ENCODE measurements at regions not wholly inside any gene's neighbourhood (a gene's known extent, or its start where the extent isn't known, plus 50 kb on each side); places are given as distances from the start of the nearest gene placed in this dataset.
"Not testable (repeated sequence)": the region's sequence is repeated elsewhere in the genome, so short reads cannot be mapped to it uniquely, and the experiment has no call there.

GRCh38 chr7:41565655-41566054 is 137.2 kb downstream of the INHBA start:
- no peak for TF ChIP-seq CTCF (IDR thresholded peaks at IDR 0.05)
- ATAC-seq: no peak
- intact Hi-C loops (cut with DNase I): no loop called here

GRCh38 chr7:41559426-41559825 is 143.5 kb downstream of the INHBA start:
- ATAC-seq: no peak
- Histone ChIP-seq H3K27ac (no peak overlapping the region), H3K9me3 (no peaks in the 10 kb centered on the region), H3K4me3 (no peak overlapping the region), H3K27me3 (no peaks in the 10 kb centered on the region), H3K36me3 (no peaks in the 10 kb centered on the region), H3K4me1 (no peaks in the 10 kb centered on the region)
- intact Hi-C loops (cut with DNase I): no loop called here
- no peak for TF ChIP-seq CTCF (IDR thresholded peaks at IDR 0.05)
- DNase-seq: no peak

More at GRCh38 chr7:41565655-41566054, 137.2 kb downstream of the INHBA start:
- no peaks in the 10 kb centered on the region for H3K9me3 ChIP-seq
- no peaks in the 10 kb centered on the region for H3K36me3 ChIP-seq
- no peak for DNase-seq
- H3K27ac ChIP-seq: no peak overlapping the region
- no peaks in the 10 kb centered on the region for H3K4me1 ChIP-seq
- no peaks in the 10 kb centered on the region for H3K27me3 ChIP-seq
- H3K4me3 ChIP-seq: no peak overlapping the region

GRCh38 chr7:41554481-41554880 is 148.4 kb downstream of the INHBA start:
- Histone ChIP-seq H3K4me1 (no peaks in the 10 kb centered on the region), H3K4me3 (no peak overlapping the region), H3K9me3 (no peaks in the 10 kb centered on the region), H3K27me3 (no peaks in the 10 kb centered on the region), H3K27ac (no peak overlapping the region), H3K36me3 (no peaks in the 10 kb centered on the region)
- intact Hi-C loops (cut with DNase I): no loop called here
- TF ChIP-seq CTCF (IDR thresholded peaks at IDR 0.05): no peak
- DNase-seq (no peak), ATAC-seq (no peak)

GRCh38 chr7:41550046-41550445 is 152.8 kb downstream of the INHBA start:
- H3K4me1 ChIP-seq; intact Hi-C loops (cut with DNase I); DNase-seq; H3K4me3 ChIP-seq; H3K27ac ChIP-seq; ATAC-seq; H3K27me3 ChIP-seq; H3K36me3 ChIP-seq; H3K9me3 ChIP-seq: not testable (repeated sequence)

- no peak for DNase-seq
- Histone ChIP-seq H3K4me1 (no peaks in the 10 kb centered on the region), H3K9me3 (no peaks in the 10 kb centered on the region), H3K27ac (no peak overlapping the region), H3K4me3 (no peak overlapping the region), H3K27me3 (no peaks in the 10 kb centered on the region), H3K36me3 (no peaks in the 10 kb centered on the region)
- no peak for ATAC-seq
- no peak for TF ChIP-seq CTCF (IDR thresholded peaks at IDR 0.05)
- intact Hi-C loops (cut with DNase I): no loop called here
Observed at GRCh38 chr7:41544241-41544640, 158.6 kb downstream of the INHBA start.

GRCh38 chr7:41540601-41541000 is 162.3 kb downstream of the INHBA start:
- no peak for TF ChIP-seq CTCF (IDR thresholded peaks at IDR 0.05)
- H3K4me1 ChIP-seq: no peaks in the 10 kb centered on the region
- DNase-seq (no peak), ATAC-seq (no peak)
- H3K36me3 ChIP-seq: no peaks in the 10 kb centered on the region
- H3K4me3 ChIP-seq: no peak overlapping the region
- intact Hi-C loops (cut with DNase I): no loop called here
- no peak overlapping the region for H3K27ac ChIP-seq
- no peaks in the 10 kb centered on the region for H3K9me3 ChIP-seq
- no peaks in the 10 kb centered on the region for H3K27me3 ChIP-seq
